ENCODE measurements at regions not wholly inside any gene's neighbourhood (a gene's known extent, or its start where the extent isn't known, plus 50 kb on each side); places are given as distances from the start of the nearest gene placed in this dataset.
"Not testable (repeated sequence)": the region's sequence is repeated elsewhere in the genome, so short reads cannot be mapped to it uniquely, and the experiment has no call there.

GRCh38 chr10:8830048-8830447 lies 775.6 kb downstream of the GATA3 start:
- DNase-seq = no peak

GRCh38 chr10:8830876-8831275 lies 776.4 kb downstream of the GATA3 start:
- no peak for DNase-seq

- DNase-seq = no peak
Measured at GRCh38 chr10:8835453-8836167, 781.1 kb downstream of the GATA3 start.

- no peak for DNase-seq
Measured at GRCh38 chr10:8840356-8840755, 785.9 kb downstream of the GATA3 start.

- DNase-seq = no peak
Measured at GRCh38 chr10:8844141-8844540, 789.7 kb downstream of the GATA3 start.

GRCh38 chr10:8852546-8852945 lies 798.1 kb downstream of the GATA3 start:
- no peak for DNase-seq

GRCh38 chr10:8853048-8853447 lies 798.6 kb downstream of the GATA3 start:
- DNase-seq = no peak

GRCh38 chr10:8868924-8869323 lies 814.4 kb downstream of the GATA3 start:
- not testable (repeated sequence) for DNase-seq

- no peak for DNase-seq
Measured at GRCh38 chr10:8873310-8873709, 818.8 kb downstream of the GATA3 start.

- no peak for DNase-seq
Measured at GRCh38 chr10:8874268-8874667, 819.8 kb downstream of the GATA3 start.

GRCh38 chr10:8874972-8875371 lies 820.5 kb downstream of the GATA3 start:
- no peak for DNase-seq

- no peak for DNase-seq
Measured at GRCh38 chr10:8876171-8876570, 821.7 kb downstream of the GATA3 start.

- no peak for DNase-seq
Measured at GRCh38 chr10:8889538-8889937, 835.0 kb downstream of the GATA3 start.

GRCh38 chr10:8893102-8893501 lies 838.6 kb downstream of the GATA3 start:
- DNase-seq = no peak

GRCh38 chr10:8894148-8894547 lies 839.7 kb downstream of the GATA3 start:
- DNase-seq = no peak

GRCh38 chr10:8897769-8898168 lies 843.3 kb downstream of the GATA3 start:
- DNase-seq = no peak

GRCh38 chr10:8898745-8899330 lies 844.4 kb downstream of the GATA3 start:
- DNase-seq = no peak

- no peak for DNase-seq
Measured at GRCh38 chr10:8902926-8903325, 848.4 kb downstream of the GATA3 start.

- DNase-seq = no peak
Measured at GRCh38 chr10:8908013-8908412, 853.5 kb downstream of the GATA3 start.

GRCh38 chr10:8910314-8910713 lies 855.8 kb downstream of the GATA3 start:
- DNase-seq = no peak

GRCh38 chr10:8911032-8911431 lies 856.5 kb downstream of the GATA3 start:
- no peak for DNase-seq

- no peak for DNase-seq
Measured at GRCh38 chr10:8912108-8912507, 857.6 kb downstream of the GATA3 start.

- DNase-seq = no peak
Measured at GRCh38 chr10:8913720-8914119, 859.2 kb downstream of the GATA3 start.

GRCh38 chr10:8919280-8919679 lies 864.8 kb downstream of the GATA3 start:
- no peak for DNase-seq

GRCh38 chr10:8921568-8921967 lies 867.1 kb downstream of the GATA3 start:
- DNase-seq = no peak

Data from COR-L47 (cell line).